ENCODE measurements at regions not wholly inside any gene's neighbourhood (a gene's known extent, or its start where the extent isn't known, plus 50 kb on each side); places are given as distances from the start of the nearest gene placed in this dataset.

- Histone ChIP-seq H2AFZ (ENCODE audit: low read depth, low read length, poor library complexity, severe bottlenecking) (no peak overlapping the region), H3K4me1 (ENCODE audit: control insufficient read depth in 1 of 2, insufficient read depth in 2 of 2, low read length in 2 of 2) (no peaks in the 10 kb centered on the region), H3K27ac (ENCODE audit: low read depth, low read length) (no peak overlapping the region), H3K9me2 (ENCODE audit: insufficient read depth) (no peaks in the 10 kb centered on the region), H3K9me3 (ENCODE audit: control insufficient read depth in 1 of 2, insufficient read depth in 1 of 2, low read depth in 1 of 2, low read length in 2 of 2) (no peaks in the 10 kb centered on the region), H3K9ac (ENCODE audit: low read length) (no peak overlapping the region), H3K79me2 (ENCODE audit: insufficient read depth, low read length) (no peaks in the 10 kb centered on the region), H3K4me3 (replicated peaks in 1 of 2; ENCODE audit: low read depth in 1 of 2, low read length in 2 of 2) (no peak overlapping the region), H4K20me1 (ENCODE audit: insufficient read depth) (no peaks in the 10 kb centered on the region), H3K4me2 (ENCODE audit: low read length) (no peak overlapping the region), H3K36me3 (ENCODE audit: control insufficient read depth in 1 of 2, insufficient read depth in 2 of 2, low read length in 2 of 2) (no peaks in the 10 kb centered on the region), H3K27me3 (ENCODE audit: insufficient read depth, low read length) (peaks cover 5% of the 10 kb centered on the region)
- no TSS peak for BruUV-seq (replicated peaks)
- CTCF ChIA-PET = no interaction called here
- RAD21 ChIA-PET (ENCODE audit: low non-redundant PET in 1 of 2, low total read pairs in 2 of 2, uncharacterized antibody in 2 of 2, unreplicated experiment in 2 of 2) = no interaction called here
- ATAC-seq (no peak), DNase-seq (ENCODE audit: low read depth, low spot score) (no peak)
- POLR2A ChIA-PET = no interaction called here
- TF ChIP-seq EZH2 (IDR thresholded peaks at IDR 0.05) (no peak), RAD21 (IDR thresholded peaks at IDR 0.05; ENCODE audit: low read depth) (no peak), ZBTB33 (IDR thresholded peaks at IDR 0.05; ENCODE audit: extremely low read depth, insufficient replicate concordance, low read length) (no peak)
- intact Hi-C loops (cut with micrococcal nuclease) = no loop called here
Measured at GRCh38 chr3:132840201-132840700, 118.0 kb upstream of the NPHP3 start.

GRCh38 chr3:132838477-132838876, 116.3 kb upstream of the NPHP3 start:
- ChIA-PET POLR2A (no interaction called here), RAD21 (ENCODE audit: low non-redundant PET in 1 of 2, low total read pairs in 2 of 2, uncharacterized antibody in 2 of 2, unreplicated experiment in 2 of 2) (no interaction called here), CTCF (no interaction called here)
- H3K4me3 ChIP-seq (replicated peaks in 1 of 2; ENCODE audit: low read depth in 1 of 2, low read length in 2 of 2) = no peak overlapping the region
- no peaks in the 10 kb centered on the region for H3K9me2 ChIP-seq (ENCODE audit: insufficient read depth)
- H3K79me2 ChIP-seq (ENCODE audit: insufficient read depth, low read length) = no peaks in the 10 kb centered on the region
- DNase-seq (ENCODE audit: low read depth, low spot score) (no peak), ATAC-seq (no peak)
- no peak overlapping the region for H3K4me2 ChIP-seq (ENCODE audit: low read length)
- no peaks in the 10 kb centered on the region for H3K4me1 ChIP-seq (ENCODE audit: control insufficient read depth in 1 of 2, insufficient read depth in 2 of 2, low read length in 2 of 2)
- H2AFZ ChIP-seq (ENCODE audit: low read depth, low read length, poor library complexity, severe bottlenecking) = no peak overlapping the region
- H3K9me3 ChIP-seq (ENCODE audit: control insufficient read depth in 1 of 2, insufficient read depth in 1 of 2, low read depth in 1 of 2, low read length in 2 of 2) = no peaks in the 10 kb centered on the region
- no peak for TF ChIP-seq REST (IDR thresholded peaks at IDR 0.05; ENCODE audit: low read depth)
- TF ChIP-seq EZH2 (IDR thresholded peaks at IDR 0.05) = no peak
- no peak for TF ChIP-seq CBX3 (IDR thresholded peaks at IDR 0.05; ENCODE audit: low read depth)
- no peaks in the 10 kb centered on the region for H3K36me3 ChIP-seq (ENCODE audit: control insufficient read depth in 1 of 2, insufficient read depth in 2 of 2, low read length in 2 of 2)
- no peak overlapping the region for H3K9ac ChIP-seq (ENCODE audit: low read length)
- BruUV-seq (replicated peaks) = no TSS peak
- intact Hi-C loops (cut with micrococcal nuclease) = no loop called here
- no peaks in the 10 kb centered on the region for H4K20me1 ChIP-seq (ENCODE audit: insufficient read depth)
- H3K27me3 ChIP-seq (ENCODE audit: insufficient read depth, low read length) = peaks cover 7% of the 10 kb centered on the region
- no peak overlapping the region for H3K27ac ChIP-seq (ENCODE audit: low read depth, low read length)

Measured in HCT116 (cell line).